SU-DHL-6 (cell line): ENCODE measurements at regions not wholly inside any gene's neighbourhood (a gene's known extent, or its start where the extent isn't known, plus 50 kb on each side); places are given as distances from the start of the nearest gene placed in this dataset.

Experiments used
- EZH2phosphoT487 ChIP-seq: fragments of 200-600 bp; sonication (generic), shearing (Covaris generic); conservative IDR thresholded peaks from 2 replicates; pipeline ENCODE4 v1.6.1; 2018; ENCODE audit warnings: mild to moderate bottlenecking, antibody characterized with exemption, low read length, moderate library complexity, mixed read lengths
- TF ChIP-seq, protein P1 (sequence below): fragments of 200-600 bp; sonication (generic); IDR thresholded peaks from one replicate; pipeline ENCODE4 v1.5.1; 2017; ENCODE audit warnings: antibody characterized with exemption, mild to moderate bottlenecking, low read length, moderate library complexity; ENCODE audit not compliant: insufficient read depth, poor library complexity, severe bottlenecking

GRCh38 chr4:130653842-130654241 is 1557.9 kb downstream of the C4orf33 start:
- TF ChIP-seq, protein P1, sequence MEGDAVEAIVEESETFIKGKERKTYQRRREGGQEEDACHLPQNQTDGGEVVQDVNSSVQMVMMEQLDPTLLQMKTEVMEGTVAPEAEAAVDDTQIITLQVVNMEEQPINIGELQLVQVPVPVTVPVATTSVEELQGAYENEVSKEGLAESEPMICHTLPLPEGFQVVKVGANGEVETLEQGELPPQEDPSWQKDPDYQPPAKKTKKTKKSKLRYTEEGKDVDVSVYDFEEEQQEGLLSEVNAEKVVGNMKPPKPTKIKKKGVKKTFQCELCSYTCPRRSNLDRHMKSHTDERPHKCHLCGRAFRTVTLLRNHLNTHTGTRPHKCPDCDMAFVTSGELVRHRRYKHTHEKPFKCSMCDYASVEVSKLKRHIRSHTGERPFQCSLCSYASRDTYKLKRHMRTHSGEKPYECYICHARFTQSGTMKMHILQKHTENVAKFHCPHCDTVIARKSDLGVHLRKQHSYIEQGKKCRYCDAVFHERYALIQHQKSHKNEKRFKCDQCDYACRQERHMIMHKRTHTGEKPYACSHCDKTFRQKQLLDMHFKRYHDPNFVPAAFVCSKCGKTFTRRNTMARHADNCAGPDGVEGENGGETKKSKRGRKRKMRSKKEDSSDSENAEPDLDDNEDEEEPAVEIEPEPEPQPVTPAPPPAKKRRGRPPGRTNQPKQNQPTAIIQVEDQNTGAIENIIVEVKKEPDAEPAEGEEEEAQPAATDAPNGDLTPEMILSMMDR = no peak
- no peak for TF ChIP-seq EZH2phosphoT487
